ENCODE measurements at regions not wholly inside any gene's neighbourhood (a gene's known extent, or its start where the extent isn't known, plus 50 kb on each side); places are given as distances from the start of the nearest gene placed in this dataset.

DNA sequence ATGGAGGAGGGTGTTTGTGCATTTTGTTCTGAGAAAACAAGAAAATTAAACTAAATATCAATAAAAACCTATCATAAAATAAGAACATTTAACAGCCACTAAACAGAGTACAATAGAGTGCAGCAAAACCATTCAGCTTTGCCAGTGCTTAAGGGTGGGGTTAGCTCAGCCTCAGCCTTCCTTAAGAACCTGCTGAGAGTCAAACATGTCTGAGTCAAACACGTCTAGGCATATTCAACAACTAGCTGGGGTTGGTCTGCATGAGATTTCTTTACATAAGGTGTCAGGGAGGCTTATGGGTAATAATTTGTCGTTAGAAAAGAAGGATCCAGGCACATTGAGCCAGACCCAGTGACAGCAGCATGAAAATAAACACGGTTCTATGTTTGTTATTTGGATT is 298.2 kb downstream of the SP3 start:
- no peaks in the 10 kb centered on the region for H3K36me3 ChIP-seq (ENCODE audit: insufficient read depth, low read length, poor library complexity, severe bottlenecking)
- H3K27ac ChIP-seq (ENCODE audit: low read depth, low read length, poor library complexity, severe bottlenecking), result no peak overlapping the region
- TF ChIP-seq CTCF (conservative IDR thresholded peaks at IDR 0.05; ENCODE audit: low read depth, low read length), result no peak
- TF ChIP-seq EZH2 (IDR thresholded peaks at IDR 0.05; ENCODE audit: borderline replicate concordance, low read depth, low read length, poor library complexity, severe bottlenecking), result no peak
- peaks cover 20% of the 10 kb centered on the region for H3K27me3 ChIP-seq (replicated peaks; ENCODE audit: insufficient read depth, low read depth, low read length, poor library complexity)
- DNase-seq (ENCODE audit: low spot score), result no peak
- H3K9me3 ChIP-seq (ENCODE audit: low read depth, low read length, poor library complexity, severe bottlenecking), result no peaks in the 10 kb centered on the region
- no TSS peak for BruUV-seq (replicated peaks)
- ChIA-PET POLR2A (ENCODE audit: low non-redundant PET) (no interaction called here), CTCF (no interaction called here)
- H3K4me3 ChIP-seq (ENCODE audit: low read depth, low read length, poor library complexity, severe bottlenecking), result no peak overlapping the region
- intact Hi-C loops (cut with micrococcal nuclease; ENCODE audit: unreplicated experiment), result no loop called here
- no peaks in the 10 kb centered on the region for H3K4me1 ChIP-seq (ENCODE audit: insufficient read depth, low read length, poor library complexity, severe bottlenecking)

DNA sequence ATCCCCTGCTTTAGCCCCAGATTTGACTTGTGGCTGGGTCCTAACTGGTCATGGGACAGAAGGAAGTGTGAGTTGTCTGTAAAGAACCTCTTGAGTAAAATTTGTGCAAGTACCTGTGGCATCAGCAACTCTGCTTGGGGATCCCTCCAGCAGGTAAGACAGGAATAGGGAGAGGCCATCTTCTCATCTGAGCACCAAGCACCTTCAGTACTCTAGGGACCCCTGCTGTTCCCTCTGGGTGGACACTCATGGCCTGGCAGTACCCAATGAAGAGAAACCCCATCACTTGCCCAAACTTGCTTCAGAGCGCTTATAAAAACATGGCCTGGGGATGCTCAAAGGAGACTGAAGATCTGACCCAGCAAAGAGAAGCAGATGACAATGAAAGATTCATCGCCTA is 297.8 kb downstream of the SP3 start:
- Histone ChIP-seq H3K27me3 (replicated peaks; ENCODE audit: insufficient read depth, low read depth, low read length, poor library complexity) (peaks cover 20% of the 10 kb centered on the region), H3K4me1 (ENCODE audit: insufficient read depth, low read length, poor library complexity, severe bottlenecking) (no peaks in the 10 kb centered on the region), H3K36me3 (ENCODE audit: insufficient read depth, low read length, poor library complexity, severe bottlenecking) (no peaks in the 10 kb centered on the region), H3K4me3 (ENCODE audit: low read depth, low read length, poor library complexity, severe bottlenecking) (no peak overlapping the region), H3K27ac (ENCODE audit: low read depth, low read length, poor library complexity, severe bottlenecking) (no peak overlapping the region), H3K9me3 (ENCODE audit: low read depth, low read length, poor library complexity, severe bottlenecking) (no peaks in the 10 kb centered on the region)
- POLR2A ChIA-PET (ENCODE audit: low non-redundant PET), result no interaction called here
- no peak for TF ChIP-seq EZH2 (IDR thresholded peaks at IDR 0.05; ENCODE audit: borderline replicate concordance, low read depth, low read length, poor library complexity, severe bottlenecking)
- TF ChIP-seq CTCF (conservative IDR thresholded peaks at IDR 0.05; ENCODE audit: low read depth, low read length), result no peak
- CTCF ChIA-PET, result no interaction called here
- intact Hi-C loops (cut with micrococcal nuclease; ENCODE audit: unreplicated experiment), result no loop called here
- DNase-seq (ENCODE audit: low spot score), result no peak
- BruUV-seq (replicated peaks), result no TSS peak

DNA sequence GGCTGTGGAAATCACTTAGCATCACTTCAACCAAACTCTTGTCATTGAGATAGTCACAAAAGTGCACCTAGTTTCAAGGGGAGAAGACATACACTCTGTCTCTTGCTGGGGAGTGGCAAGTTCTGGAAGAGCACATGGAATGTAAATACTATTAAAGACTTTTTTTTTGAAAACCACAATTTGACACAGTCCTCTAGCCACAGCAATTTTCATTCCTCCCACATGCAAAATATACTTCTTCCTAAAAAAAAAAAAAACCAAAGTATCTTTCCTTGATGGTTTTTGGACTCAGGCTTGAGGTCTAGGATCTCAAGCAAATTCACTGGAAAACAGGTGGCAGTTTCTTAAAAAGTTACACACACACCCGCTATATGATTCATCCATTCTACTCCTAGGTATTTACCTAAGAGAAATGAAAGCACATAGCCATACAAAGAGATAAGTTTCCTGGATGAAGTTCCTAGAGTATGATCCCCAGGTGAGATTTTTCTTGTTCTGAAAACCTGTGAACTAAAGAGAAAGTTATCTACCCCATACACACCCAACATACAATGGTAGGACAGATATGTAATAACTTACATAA is 295.8 kb downstream of the SP3 start:
- ChIA-PET POLR2A (ENCODE audit: low non-redundant PET) (no interaction called here), CTCF (no interaction called here)
- no peaks in the 10 kb centered on the region for H3K9me3 ChIP-seq (ENCODE audit: low read depth, low read length, poor library complexity, severe bottlenecking)
- H3K4me3 ChIP-seq (ENCODE audit: low read depth, low read length, poor library complexity, severe bottlenecking), result no peak overlapping the region
- no peaks in the 10 kb centered on the region for H3K4me1 ChIP-seq (ENCODE audit: insufficient read depth, low read length, poor library complexity, severe bottlenecking)
- H3K27ac ChIP-seq (ENCODE audit: low read depth, low read length, poor library complexity, severe bottlenecking), result no peak overlapping the region
- intact Hi-C loops (cut with micrococcal nuclease; ENCODE audit: unreplicated experiment), result no loop called here
- TF ChIP-seq CTCF (conservative IDR thresholded peaks at IDR 0.05; ENCODE audit: low read depth, low read length), result no peak
- TF ChIP-seq EZH2 (IDR thresholded peaks at IDR 0.05; ENCODE audit: borderline replicate concordance, low read depth, low read length, poor library complexity, severe bottlenecking), result no peak
- BruUV-seq (replicated peaks), result no TSS peak
- peaks cover 15% of the 10 kb centered on the region for H3K27me3 ChIP-seq (replicated peaks; ENCODE audit: insufficient read depth, low read depth, low read length, poor library complexity)
- H3K36me3 ChIP-seq (ENCODE audit: insufficient read depth, low read length, poor library complexity, severe bottlenecking), result no peaks in the 10 kb centered on the region
- DNase-seq (ENCODE audit: low spot score), result no peak

Data from A673 (cell line).